ELR (cell line): ENCODE measurements at regions not wholly inside any gene's neighbourhood (a gene's known extent, or its start where the extent isn't known, plus 50 kb on each side); places are given as distances from the start of the nearest gene placed in this dataset.
A peak's percentile ranks its signal among the peaks of the same experiment; 100 is the strongest.
"Not testable (repeated sequence)": the region's sequence is repeated elsewhere in the genome, so short reads cannot be mapped to it uniquely, and the experiment has no call there.

Source experiments
- DNase-seq: peaks from one replicate; pipeline ENCODE4 v3.0.0-alpha.2; 2015; ENCODE audit warnings: low read depth

DNA sequence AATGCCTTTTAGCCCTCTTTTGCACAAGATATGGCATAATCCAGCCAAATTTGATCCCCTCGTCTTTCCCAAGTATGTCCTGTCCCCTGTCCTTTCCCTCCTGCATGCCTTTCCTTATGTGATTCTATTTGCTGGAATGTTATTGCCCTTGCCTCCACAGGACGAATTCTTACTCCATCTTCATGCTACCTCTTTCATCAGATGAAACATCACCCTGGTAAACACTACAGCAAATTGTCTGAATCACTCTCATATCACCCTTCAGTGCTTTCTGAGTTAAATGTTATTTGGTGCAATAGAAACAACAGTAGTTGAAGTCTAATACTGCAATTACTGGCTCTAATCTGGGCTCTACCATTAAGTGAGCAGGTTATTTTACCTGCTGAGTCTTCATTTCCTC, 52.2 kb upstream of the FAT1 start:
- no peak for DNase-seq

GRCh38 chr4:186778134-186778533, 54.5 kb upstream of the FAT1 start:
- DNase-seq: no peak

DNA sequence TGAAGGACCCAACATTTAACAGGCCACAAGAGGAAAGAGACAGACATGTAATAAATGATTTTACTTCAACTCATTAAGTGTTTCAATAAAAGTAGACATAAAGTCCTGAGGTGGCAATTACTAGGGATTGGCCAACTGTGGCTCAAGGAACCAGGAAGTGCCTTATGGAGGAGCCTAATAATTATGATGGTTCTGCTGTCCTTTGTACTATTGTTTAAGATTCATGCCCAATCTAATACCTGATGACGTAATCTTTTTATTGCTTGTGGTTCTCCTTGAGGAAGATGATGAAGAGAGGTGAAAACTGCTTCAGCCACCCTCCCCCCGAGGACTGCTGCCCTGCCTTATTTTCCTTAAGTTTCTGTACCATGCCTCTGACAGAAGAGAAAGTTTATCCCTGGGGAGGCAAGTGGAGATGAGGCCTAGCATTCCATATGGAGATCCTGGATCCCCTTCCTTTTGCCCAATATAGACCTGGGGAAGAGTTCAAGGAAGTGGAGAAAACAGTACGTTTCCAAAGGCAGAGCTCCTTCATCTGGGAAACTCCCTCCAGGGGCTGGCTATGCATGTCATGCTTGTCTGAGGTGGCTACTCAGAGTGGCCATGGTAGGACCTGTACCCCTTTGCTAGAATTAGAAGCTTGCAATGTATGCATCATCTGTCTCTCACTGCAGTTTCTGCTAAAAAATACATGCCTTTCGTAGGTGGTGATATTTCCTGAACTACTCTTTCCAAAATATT, 56.8 kb upstream of the FAT1 start:
- no peak for DNase-seq

- DNase-seq: peak; percentile 78
Observed at GRCh38 chr4:186781032-186781917, 57.6 kb upstream of the FAT1 start.

- DNase-seq: no peak
Observed at GRCh38 chr4:186782302-186782701, 58.6 kb upstream of the FAT1 start.

DNA sequence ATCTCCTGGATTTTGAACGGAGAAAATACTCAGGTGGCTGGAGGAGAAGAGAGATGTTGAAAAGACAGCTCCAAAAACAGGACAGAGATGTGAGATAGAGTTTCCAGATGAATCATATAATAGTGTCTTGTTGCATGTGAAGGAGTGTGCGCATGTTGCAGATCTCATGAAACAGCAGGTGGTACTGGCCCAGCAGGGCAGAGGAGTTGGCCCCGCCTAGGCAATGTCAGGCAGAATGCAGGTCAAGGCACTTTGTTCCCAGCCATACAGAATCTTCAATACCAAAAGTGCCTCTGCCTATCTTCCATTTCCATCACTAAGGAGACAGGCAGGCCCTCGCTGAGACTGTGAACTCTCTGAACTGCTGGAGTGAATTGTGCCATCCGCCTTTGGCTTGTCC, 63.9 kb upstream of the FAT1 start:
- DNase-seq: no peak

- no peak for DNase-seq
Observed at GRCh38 chr4:186789651-186790050, 66.0 kb upstream of the FAT1 start.

- DNase-seq: no peak
Observed at GRCh38 chr4:186790630-186791029, 67.0 kb upstream of the FAT1 start.

- no peak for DNase-seq
Observed at GRCh38 chr4:186792728-186793366, 69.2 kb upstream of the FAT1 start.

DNA sequence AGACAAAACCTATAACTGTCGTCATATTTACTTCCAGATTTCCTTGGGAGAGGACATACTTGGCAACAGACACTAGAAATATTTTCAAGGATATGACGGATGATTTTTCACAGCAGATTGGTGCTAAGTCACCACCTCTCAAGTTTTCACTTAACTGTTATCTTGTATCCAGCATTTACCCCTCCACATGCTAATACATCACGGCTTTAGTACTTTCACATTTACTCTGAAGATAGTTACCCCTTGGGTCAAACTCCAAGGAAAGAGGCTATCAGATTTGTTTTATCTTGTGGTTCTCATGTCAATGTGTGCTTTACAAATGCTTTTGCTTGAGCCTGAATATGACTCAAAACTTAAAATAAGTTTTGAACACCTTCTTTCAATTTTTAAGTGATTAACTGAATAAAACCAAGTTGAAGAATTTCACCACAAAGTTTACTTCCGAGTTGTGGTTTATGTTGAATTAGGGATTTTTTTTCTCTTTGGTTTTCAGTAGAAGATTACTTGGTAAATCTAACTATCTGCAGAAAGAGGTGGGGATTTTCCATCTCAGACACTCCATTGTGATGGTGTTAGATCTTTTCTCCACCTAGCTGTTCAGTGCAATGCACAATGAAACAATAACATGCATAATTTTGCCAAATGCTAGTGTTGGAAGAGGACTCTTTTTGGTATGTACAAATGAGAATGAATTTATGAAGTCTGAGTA, 75.4 kb upstream of the FAT1 start:
- DNase-seq: no peak

GRCh38 chr4:186805020-186805820, 81.6 kb upstream of the FAT1 start:
- DNase-seq: no peak

GRCh38 chr4:186805917-186806316, 82.3 kb upstream of the FAT1 start:
- not testable (repeated sequence) for DNase-seq

DNA sequence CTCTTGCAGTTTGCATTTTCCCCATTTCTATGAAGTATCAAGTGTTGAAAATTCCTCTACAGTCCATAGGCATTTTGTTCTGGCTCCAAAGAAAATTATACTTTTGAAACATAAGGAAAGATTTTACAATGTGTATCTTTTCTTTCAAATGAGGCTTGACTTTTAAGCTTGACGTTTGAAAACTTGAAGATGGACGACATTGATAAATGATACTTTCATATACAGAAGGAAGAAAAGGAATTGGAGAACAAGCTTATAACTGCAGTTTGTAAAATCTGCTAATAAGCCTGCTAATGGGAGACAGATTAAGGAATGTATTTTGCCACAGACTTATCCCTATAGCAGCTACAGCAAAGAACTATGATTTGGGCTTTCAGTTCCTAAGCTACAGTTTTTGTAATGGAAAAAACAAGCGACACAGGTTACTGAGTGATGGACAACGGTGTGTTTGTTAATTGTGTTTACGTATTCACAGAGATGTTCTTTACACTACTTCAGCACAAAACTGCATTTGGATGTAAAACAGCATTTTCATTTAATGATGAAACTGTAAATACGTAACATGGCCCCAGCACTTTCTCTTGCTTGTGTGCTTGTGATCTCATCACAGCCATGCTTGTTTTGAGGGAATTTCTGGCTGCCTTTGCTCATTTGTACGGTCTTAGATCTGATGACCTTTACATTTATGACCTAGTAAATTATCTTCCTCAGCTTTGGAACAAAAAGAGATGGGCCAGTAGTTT, 83.2 kb upstream of the FAT1 start:
- DNase-seq: no peak

DNA sequence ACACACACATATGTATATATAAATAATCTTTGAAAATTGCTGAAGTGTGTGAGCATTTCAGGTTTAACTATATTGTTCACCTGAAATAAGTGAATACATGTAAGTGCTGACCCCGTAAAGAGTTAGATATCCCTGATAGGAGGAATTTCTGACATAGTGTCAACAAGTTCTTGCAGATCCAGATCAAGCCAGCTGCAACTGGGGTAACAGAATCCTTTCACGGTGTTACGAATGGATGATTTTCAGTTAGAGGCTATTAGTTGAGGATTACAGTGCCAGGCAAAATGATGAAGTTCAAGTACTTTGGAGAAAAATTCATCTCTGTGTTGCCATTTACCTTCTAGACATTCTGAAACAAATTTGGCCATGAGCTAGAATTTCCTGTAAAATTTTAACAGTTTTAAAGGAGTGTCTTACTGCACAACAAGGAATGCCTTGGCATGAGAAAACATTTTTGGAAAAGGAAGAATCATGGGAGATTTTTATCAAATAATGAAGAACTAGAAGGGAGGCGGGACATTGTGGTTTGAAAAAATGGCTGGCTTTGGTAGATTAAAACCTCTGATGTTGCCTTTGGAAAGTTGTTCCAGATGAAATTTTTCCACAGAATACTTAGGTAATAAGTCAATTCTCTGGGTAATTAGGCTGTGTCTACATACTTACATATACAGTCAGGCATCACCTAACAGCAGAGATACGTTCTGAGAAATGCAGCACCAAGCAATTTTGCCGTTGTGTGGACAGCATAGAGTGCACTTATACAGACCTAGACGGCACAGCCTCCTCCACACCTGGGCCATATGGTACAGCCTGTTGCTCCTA, 84.4 kb upstream of the FAT1 start:
- no peak for DNase-seq

- DNase-seq: peak; percentile 77
Observed at GRCh38 chr4:186808630-186809018, 85.0 kb upstream of the FAT1 start.

DNA sequence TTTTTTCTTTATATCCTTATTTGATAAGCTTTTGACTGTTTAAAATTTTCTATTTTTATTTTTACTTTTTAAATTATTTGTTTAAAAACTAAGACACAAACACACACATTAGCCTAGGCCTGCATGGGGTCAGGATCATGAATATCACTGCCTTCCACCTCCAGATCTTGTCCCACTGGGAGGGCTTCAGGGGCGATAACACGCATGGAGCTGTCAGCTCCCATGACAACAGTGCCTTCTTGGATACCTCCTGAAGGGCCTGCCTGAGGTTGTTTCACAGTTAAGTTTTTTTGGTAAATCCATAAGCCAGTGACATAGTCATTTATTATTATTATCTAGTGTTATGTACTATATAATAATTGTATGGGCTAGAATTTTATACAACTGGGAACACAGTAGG, 85.4 kb upstream of the FAT1 start:
- DNase-seq: no peak

- DNase-seq: no peak
Observed at GRCh38 chr4:186810613-186811150, 87.0 kb upstream of the FAT1 start.

DNA sequence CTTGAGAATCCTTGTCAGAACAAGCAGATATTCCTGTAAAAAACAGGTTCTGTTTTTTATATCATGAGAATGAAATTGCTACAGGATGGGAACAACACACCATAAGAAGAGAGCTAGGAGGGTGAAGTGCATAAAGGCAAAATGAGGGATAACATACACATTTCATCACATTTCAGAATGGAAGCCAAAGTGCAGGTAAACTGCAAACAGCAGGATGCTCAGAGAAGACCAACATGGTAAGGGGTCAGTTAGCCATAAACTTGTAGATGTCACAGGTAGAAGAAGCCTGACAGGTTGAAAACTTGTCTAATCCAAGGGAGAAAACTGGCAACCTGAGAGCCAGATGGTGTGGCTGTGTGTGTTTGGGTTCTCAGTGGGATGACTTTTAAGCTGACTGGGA, 88.9 kb upstream of the FAT1 start:
- no peak for DNase-seq

- no peak for DNase-seq
Observed at GRCh38 chr4:186813377-186814068, 89.9 kb upstream of the FAT1 start.
